ENCODE measurements at regions not wholly inside any gene's neighbourhood (a gene's known extent, or its start where the extent isn't known, plus 50 kb on each side); places are given as distances from the start of the nearest gene placed in this dataset.

DNA sequence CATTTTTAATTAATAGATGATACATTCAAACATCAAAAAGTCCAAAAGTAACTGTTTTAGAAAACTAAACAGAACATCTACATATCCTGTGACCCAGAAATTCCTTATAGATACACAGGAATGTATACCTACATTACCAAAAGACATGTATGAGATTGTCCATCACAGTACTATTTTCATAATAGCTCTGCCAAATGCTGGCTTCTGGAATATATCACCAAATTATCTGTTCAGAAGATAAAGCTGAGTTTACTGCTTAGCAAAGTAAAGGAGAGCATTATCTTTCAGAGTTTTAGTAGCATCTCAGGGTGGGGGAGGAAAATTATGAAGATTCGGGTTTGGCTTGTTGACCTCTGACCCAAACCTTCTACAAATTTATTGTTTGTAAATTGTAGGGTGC, 368.9 kb upstream of the SLC7A11 start:
- TF ChIP-seq, protein P1, sequence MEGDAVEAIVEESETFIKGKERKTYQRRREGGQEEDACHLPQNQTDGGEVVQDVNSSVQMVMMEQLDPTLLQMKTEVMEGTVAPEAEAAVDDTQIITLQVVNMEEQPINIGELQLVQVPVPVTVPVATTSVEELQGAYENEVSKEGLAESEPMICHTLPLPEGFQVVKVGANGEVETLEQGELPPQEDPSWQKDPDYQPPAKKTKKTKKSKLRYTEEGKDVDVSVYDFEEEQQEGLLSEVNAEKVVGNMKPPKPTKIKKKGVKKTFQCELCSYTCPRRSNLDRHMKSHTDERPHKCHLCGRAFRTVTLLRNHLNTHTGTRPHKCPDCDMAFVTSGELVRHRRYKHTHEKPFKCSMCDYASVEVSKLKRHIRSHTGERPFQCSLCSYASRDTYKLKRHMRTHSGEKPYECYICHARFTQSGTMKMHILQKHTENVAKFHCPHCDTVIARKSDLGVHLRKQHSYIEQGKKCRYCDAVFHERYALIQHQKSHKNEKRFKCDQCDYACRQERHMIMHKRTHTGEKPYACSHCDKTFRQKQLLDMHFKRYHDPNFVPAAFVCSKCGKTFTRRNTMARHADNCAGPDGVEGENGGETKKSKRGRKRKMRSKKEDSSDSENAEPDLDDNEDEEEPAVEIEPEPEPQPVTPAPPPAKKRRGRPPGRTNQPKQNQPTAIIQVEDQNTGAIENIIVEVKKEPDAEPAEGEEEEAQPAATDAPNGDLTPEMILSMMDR (conservative IDR thresholded peaks at IDR 0.05; ENCODE audit: low read depth, low read length) = no peak
- no peak for TF ChIP-seq POLR2A (IDR thresholded peaks at IDR 0.05; ENCODE audit: low read depth, low read length)
- TF ChIP-seq, protein P2, sequence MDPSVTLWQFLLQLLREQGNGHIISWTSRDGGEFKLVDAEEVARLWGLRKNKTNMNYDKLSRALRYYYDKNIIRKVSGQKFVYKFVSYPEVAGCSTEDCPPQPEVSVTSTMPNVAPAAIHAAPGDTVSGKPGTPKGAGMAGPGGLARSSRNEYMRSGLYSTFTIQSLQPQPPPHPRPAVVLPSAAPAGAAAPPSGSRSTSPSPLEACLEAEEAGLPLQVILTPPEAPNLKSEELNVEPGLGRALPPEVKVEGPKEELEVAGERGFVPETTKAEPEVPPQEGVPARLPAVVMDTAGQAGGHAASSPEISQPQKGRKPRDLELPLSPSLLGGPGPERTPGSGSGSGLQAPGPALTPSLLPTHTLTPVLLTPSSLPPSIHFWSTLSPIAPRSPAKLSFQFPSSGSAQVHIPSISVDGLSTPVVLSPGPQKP (IDR thresholded peaks at IDR 0.05; ENCODE audit: borderline replicate concordance, low read depth, low read length) = no peak
- TF ChIP-seq BHLHE40 (IDR thresholded peaks at IDR 0.05; ENCODE audit: low read depth, low read length) = no peak
- no peak for TF ChIP-seq RAD21 (IDR thresholded peaks at IDR 0.05; ENCODE audit: low read length)
- no peak for TF ChIP-seq NFE2L2 (IDR thresholded peaks at IDR 0.05; ENCODE audit: low read depth, low read length)
- TF ChIP-seq SMC3 (IDR thresholded peaks at IDR 0.05; ENCODE audit: low read depth, low read length) = no peak
- no peak for TF ChIP-seq RCOR1 (IDR thresholded peaks at IDR 0.05; ENCODE audit: insufficient replicate concordance, low read length)
- TF ChIP-seq CHD1 (IDR thresholded peaks at IDR 0.05; ENCODE audit: low read depth, low read length) = no peak
- no peak for TF ChIP-seq RFX5 (IDR thresholded peaks at IDR 0.05; ENCODE audit: low read depth, low read length)
